GM21526 (cell line): ENCODE measurements at regions not wholly inside any gene's neighbourhood (a gene's known extent, or its start where the extent isn't known, plus 50 kb on each side); places are given as distances from the start of the nearest gene placed in this dataset.
"Not testable (repeated sequence)": the region's sequence is repeated elsewhere in the genome, so short reads cannot be mapped to it uniquely, and the experiment has no call there.

Experiments
- ATAC-seq: cut with Tn5 transposase; IDR thresholded peaks from one replicate; pipeline ENCODE4 v1.9.1; 2021; ENCODE audit warnings: moderate library complexity; ENCODE audit not compliant: unreplicated experiment, low FRiP score

GRCh38 chr6:168867247-168868102, 386.2 kb downstream of the THBS2 start:
- no peak for ATAC-seq

- no peak for ATAC-seq
Observed at GRCh38 chr6:168866534-168866933, 387.1 kb downstream of the THBS2 start.

DNA sequence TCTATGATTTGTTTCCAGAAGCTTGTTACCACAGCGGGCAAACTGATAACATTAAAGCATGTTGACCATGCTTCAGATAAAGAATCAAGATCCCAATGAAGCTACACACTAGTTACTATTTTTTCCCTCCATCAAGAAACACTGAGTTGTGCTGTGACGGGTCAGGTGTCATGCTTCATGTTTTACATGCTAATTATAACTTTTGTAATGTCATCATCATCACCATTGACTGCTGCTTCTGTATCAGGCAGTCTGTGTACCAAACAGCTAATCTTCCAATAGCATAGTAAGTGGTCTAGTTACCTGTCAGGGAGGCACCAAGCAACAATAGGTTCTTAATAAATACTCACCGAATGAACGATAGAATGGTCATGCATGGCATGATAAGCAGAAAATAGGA, 388.1 kb downstream of the THBS2 start:
- ATAC-seq = no peak

- ATAC-seq = no peak
Observed at GRCh38 chr6:168864541-168865460, 388.8 kb downstream of the THBS2 start.

DNA sequence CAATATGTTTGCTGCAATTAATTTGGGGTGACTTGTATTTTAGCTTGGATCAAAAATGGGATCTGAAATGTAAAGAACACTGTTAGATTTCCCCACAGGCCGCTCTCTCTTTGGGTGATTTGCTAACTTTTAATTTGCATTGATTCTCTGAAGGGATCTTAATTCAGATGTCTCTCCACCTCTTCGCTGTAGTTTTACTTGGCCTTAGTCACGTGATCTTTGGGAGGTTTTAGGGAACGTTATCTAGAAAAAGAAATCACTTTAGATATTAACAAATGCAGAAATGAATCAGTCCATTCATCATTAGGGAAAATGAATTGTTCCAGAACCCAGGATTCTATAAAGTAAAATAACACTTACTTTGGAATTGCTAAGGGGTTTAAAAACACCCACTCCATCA, 390.2 kb downstream of the THBS2 start:
- no peak for ATAC-seq

DNA sequence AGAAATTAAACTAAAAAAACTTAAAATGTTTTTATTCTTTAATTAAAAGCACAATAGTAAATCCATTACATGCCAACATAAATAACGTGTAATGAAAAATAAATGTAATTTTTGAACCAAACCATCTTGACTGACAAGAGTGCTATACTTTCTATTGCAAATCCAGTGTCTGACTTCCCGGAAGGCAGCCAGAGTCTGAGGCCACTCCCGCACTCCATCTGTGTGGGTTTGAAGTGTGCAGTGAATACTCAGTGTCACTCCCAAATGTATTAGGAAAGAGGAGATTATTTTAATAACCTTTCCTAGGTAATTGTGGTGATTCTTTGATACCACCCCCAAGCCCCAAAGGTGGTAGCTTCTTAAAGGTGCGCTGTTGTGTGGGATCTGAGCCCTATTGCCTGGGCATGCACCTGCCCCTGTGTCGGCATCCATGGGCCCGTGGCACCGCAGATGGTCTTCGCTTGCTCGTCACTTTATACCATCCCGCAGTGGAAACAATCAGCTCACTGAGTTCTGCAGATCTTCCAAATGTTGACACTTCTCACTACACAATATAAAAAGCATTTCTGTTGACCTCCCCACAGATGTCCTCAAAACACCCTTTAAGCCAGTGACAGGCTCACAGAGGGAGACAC, 391.2 kb downstream of the THBS2 start:
- no peak for ATAC-seq

DNA sequence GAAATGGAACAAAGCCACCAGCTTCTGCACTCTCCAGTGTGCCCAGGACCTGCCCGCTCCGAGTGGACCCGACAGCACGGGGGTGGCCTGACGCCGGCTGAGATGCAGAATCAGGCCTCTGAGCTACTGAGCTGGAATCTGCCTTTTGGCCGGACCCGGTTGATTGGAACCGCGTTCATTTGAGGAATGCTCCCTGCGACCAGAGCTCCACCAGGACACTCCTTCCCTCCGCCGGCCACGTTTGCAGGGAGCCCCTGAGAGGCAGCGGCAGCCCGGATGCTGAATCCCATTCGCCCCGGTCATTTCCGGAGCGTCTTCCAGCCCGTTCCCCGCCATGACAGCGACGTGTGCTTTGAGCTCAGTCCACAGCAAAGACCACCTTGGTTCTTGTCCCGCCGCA, 392.7 kb downstream of the THBS2 start:
- ATAC-seq = no peak

DNA sequence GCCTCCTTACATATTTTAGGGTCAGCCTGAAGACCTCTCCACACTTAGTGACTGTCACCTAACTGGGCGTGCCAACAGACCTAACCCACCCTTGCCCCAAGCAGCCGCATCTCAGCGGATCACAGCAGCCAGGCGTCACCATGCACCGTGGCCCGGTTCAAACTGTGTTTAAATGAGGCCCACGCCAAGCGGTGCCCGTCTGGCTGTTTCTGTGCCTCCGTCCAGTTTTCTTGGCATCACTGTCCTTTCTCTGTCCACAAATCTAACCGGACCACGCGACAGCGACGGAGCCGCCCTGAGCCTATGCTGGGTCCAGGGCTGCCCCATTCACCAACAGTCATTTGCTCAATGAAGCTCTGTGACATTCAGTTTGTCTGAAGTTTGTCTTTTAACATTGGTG, 393.3 kb downstream of the THBS2 start:
- ATAC-seq = no peak

DNA sequence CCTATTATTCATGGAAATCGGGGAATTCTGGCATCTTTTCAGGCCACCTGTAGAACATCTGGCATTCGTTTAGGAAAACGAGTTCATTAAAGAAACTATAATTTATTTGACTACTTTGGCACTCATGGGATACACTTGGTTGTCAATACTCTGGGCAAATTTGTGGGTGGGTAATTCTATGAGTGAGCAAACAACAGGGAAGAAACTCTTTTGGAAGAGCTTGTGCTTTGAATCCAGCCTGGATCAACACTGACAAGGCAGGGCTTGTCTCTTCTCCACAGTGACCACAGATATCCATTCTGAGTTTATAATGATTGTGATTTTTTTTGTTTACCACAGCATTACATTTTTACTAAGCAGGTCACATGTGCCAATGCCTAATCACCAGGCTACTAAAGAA, 394.7 kb downstream of the THBS2 start:
- no peak for ATAC-seq

- no peak for ATAC-seq
Observed at GRCh38 chr6:168856914-168857313, 396.7 kb downstream of the THBS2 start.

- ATAC-seq = no peak
Observed at GRCh38 chr6:168852376-168852884, 401.2 kb downstream of the THBS2 start.

- no peak for ATAC-seq
Observed at GRCh38 chr6:168851460-168852375, 401.9 kb downstream of the THBS2 start.

DNA sequence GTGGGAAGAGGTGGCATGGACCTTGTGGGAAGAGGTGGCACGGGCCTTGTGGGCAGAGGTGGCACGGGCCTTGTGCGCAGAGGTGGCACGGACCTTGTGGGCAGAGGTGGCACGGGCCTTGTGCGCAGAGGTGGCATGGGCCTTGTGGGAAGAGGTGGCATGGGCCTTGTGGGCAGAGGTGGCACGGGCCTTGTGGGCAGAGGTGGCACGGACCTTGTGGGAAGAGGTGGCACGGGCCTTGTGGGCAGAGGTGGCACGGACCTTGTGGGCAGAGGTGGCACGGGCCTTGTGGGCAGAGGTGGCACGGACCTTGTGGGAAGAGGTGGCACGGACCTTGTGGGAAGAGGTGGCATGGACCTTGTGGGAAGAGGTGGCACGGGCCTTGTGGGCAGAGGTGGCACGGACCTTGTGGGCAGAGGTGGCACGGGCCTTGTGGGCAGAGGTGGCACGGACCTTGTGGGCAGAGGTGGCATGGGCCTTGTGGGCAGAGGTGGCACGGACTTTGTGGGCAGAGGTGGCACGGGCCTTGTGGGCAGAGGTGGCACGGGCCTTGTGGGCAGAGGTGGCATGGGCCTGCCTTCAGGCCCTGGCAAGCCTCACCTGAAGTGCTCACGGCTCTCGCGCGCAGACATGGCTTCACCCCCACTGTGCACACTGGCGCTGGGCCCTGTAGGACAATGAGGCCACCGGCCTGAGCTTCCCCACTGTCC, 403.5 kb downstream of the THBS2 start:
- not testable (repeated sequence) for ATAC-seq

- ATAC-seq = no peak
Observed at GRCh38 chr6:168849459-168849858, 404.2 kb downstream of the THBS2 start.

DNA sequence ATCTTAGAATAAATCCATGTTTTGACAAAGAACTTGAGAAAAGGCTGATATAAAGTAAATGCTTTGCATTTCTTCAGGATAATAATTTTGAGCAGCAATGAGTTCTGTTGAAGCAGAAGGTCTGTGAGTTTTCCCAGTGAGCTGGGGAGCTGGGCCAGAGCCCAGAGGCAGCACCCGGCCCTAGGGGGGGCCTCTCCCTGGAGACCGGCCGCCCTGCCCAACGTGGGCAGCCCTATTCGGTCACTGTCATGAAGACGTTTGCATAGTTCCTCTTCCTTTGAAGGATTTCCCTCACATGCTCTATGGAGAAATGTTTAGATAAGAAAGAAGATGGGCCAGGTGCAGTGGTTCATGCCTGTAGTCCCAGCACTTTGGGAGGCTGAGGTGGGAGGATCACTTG, 404.8 kb downstream of the THBS2 start:
- ATAC-seq = no peak

DNA sequence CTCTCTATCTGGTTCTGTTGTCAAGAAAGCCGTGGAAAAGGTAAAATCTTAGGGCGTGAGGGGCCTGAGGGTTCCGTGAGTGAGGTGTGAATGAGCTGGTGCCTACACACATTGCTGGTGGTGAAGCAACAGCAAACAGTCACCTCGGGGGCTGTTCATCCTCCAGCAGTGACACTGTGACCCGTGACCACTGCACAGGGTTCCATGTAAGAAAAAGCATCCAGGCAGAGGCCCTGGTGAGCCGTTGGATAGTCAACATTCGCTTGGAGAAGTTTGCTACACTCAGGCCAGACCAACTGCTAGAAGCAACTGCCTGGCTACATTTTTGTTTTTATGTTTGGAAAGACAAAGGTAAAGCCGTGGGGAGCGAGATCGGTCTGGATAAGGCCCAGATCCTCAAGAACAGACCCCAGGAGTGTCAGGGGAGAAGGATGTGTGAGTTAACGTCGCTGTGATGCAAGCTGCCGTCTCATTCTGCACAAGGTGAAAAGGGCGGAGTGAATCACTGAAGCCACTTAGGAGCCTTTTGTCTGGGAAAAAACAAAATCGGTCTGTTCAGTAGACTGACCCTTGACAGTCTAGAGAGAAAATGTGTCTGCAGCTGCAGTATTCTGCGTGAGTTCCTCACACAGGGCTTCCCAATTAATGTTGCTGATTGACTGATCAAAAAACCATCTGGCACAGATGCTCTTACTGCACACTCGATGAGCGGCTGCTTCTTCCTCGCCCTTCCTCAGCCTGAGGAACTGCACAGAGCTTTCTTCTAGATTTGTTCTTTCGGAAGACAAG, 404.0 kb downstream of the SMOC2 start:
- ATAC-seq = no peak

- ATAC-seq = not testable (repeated sequence)
Observed at GRCh38 chr6:168842632-168843212, 401.7 kb downstream of the SMOC2 start.
